ENCODE measurements at regions not wholly inside any gene's neighbourhood (a gene's known extent, or its start where the extent isn't known, plus 50 kb on each side); places are given as distances from the start of the nearest gene placed in this dataset.

DNA sequence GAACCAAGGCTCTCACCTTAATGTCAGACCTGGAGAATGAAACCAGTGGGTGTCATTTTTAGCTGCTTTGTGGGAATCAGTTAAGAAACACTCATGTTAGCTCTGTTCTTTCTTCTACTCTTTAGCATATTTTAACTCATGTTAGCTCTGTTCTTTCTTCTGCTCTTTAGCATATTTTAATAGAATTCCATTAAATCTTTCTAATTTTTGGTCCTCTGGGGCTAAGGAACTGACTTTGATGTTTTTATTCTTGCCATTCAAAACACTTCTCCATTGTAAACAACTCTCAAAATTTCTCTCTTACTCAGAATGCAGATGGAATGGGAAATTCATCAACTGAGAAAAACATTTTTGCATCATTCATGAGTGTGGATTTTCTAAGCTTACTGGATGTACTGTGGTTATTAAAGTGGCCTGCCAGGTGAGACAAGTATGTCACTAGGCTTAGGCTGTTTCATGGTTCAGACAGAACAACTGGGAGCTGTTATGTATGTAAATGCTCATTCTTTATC is 680.6 kb downstream of the ROBO2 start:
- TF ChIP-seq, protein P1, sequence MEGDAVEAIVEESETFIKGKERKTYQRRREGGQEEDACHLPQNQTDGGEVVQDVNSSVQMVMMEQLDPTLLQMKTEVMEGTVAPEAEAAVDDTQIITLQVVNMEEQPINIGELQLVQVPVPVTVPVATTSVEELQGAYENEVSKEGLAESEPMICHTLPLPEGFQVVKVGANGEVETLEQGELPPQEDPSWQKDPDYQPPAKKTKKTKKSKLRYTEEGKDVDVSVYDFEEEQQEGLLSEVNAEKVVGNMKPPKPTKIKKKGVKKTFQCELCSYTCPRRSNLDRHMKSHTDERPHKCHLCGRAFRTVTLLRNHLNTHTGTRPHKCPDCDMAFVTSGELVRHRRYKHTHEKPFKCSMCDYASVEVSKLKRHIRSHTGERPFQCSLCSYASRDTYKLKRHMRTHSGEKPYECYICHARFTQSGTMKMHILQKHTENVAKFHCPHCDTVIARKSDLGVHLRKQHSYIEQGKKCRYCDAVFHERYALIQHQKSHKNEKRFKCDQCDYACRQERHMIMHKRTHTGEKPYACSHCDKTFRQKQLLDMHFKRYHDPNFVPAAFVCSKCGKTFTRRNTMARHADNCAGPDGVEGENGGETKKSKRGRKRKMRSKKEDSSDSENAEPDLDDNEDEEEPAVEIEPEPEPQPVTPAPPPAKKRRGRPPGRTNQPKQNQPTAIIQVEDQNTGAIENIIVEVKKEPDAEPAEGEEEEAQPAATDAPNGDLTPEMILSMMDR (IDR thresholded peaks at IDR 0.05), result no peak
- no peak for TF ChIP-seq POLR2A (IDR thresholded peaks at IDR 0.05)

Measured in transverse colon (tissue), 3 donors.